ENCODE measurements at regions not wholly inside any gene's neighbourhood (a gene's known extent, or its start where the extent isn't known, plus 50 kb on each side); places are given as distances from the start of the nearest gene placed in this dataset.
"Not testable (repeated sequence)": the region's sequence is repeated elsewhere in the genome, so short reads cannot be mapped to it uniquely, and the experiment has no call there.

DNA sequence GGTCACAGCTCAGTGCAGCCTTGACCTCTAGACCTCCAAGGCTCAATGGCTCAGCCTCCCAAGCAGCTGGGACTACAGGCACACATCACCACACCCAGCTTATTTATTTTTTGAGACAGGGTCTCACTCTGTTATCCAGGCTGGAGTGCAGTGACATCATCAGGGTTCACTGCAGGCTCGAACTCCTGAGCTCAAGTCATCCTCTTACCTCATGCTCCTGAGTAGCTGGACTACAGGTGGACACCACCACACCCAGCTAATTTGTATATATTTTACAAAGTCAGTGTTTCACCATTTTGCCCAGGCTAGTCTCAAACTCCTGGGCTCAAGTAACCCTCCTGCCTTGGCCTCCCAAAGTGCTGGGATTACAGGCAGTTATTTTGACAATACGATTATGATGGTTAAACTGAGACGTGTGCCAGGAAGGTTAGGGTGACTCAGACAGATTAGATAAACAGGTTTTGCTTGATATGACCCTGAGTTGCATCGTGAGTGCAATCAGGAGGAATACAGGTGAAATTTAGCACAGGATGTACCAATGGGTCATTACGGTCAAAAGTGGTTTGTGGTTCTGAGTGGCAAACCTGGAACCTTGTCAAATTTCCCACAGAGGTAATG is 116.9 kb downstream of the PPIAL4G start:
- H3K4me3 ChIP-seq (ENCODE audit: low read depth in 1 of 2, low read length in 2 of 2); H3K27me3 ChIP-seq (ENCODE audit: control insufficient read depth in 1 of 2, insufficient read depth in 2 of 2, low read length in 2 of 2); H3K9me3 ChIP-seq (ENCODE audit: low read length); H3K27ac ChIP-seq (ENCODE audit: low read depth, low read length); H3K4me1 ChIP-seq (ENCODE audit: insufficient read depth, low read length); H3K9ac ChIP-seq (ENCODE audit: low read length); H3K36me3 ChIP-seq (ENCODE audit: insufficient read depth, low read length): not testable (repeated sequence)

DNA sequence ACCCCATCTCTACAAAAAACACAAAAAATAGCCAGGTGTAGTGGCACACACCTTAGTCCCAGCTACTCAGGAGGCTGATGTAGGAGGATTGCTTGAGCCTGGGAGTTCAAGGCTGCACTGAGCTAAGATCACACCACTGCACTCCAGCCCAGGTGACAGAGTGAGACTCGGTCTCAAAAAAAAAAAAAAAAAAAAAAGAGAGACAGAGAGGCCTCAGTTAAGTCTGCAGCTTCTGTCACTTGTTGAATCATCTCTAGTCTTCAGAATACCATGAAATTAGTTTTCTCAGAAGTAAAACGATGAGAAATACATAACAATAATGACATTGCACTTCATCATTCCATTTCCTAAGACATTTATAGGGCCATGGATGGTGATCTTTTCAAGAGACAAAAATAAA is 118.0 kb downstream of the PPIAL4G start:
- not testable (repeated sequence) for H3K9ac ChIP-seq (ENCODE audit: low read length); H3K4me1 ChIP-seq (ENCODE audit: insufficient read depth, low read length); H3K27me3 ChIP-seq (ENCODE audit: control insufficient read depth in 1 of 2, insufficient read depth in 2 of 2, low read length in 2 of 2); H3K27ac ChIP-seq (ENCODE audit: low read depth, low read length); H3K36me3 ChIP-seq (ENCODE audit: insufficient read depth, low read length); H3K9me3 ChIP-seq (ENCODE audit: low read length); H3K4me3 ChIP-seq (ENCODE audit: low read depth in 1 of 2, low read length in 2 of 2)

GRCh38 chr1:148363979-148364378 is 119.1 kb downstream of the PPIAL4G start:
- not testable (repeated sequence) for H3K4me1 ChIP-seq (ENCODE audit: insufficient read depth, low read length); H3K9ac ChIP-seq (ENCODE audit: low read length); H3K36me3 ChIP-seq (ENCODE audit: insufficient read depth, low read length); H3K27ac ChIP-seq (ENCODE audit: low read depth, low read length); H3K27me3 ChIP-seq (ENCODE audit: control insufficient read depth in 1 of 2, insufficient read depth in 2 of 2, low read length in 2 of 2); H3K4me3 ChIP-seq (ENCODE audit: low read depth in 1 of 2, low read length in 2 of 2); H3K9me3 ChIP-seq (ENCODE audit: low read length)

- Histone ChIP-seq H3K27ac (ENCODE audit: low read depth, low read length) (no peak overlapping the region), H3K9me3 (ENCODE audit: low read length) (no peaks in the 10 kb centered on the region), H3K27me3 (ENCODE audit: control insufficient read depth in 1 of 2, insufficient read depth in 2 of 2, low read length in 2 of 2) (peaks cover 0 to 6% of the 10 kb centered on the region in 2 donors), H3K4me1 (ENCODE audit: insufficient read depth, low read length) (no peaks in the 10 kb centered on the region), H3K9ac (ENCODE audit: low read length) (no peak overlapping the region), H3K4me3 (ENCODE audit: low read depth in 1 of 2, low read length in 2 of 2) (no peak overlapping the region), H3K36me3 (ENCODE audit: insufficient read depth, low read length) (no peaks in the 10 kb centered on the region)
Observed at GRCh38 chr1:148363439-148363810, 119.7 kb downstream of the PPIAL4G start.

GRCh38 chr1:148362626-148363438 is 120.3 kb downstream of the PPIAL4G start:
- H3K9me3 ChIP-seq (ENCODE audit: low read length), result no peaks in the 10 kb centered on the region
- no peaks in the 10 kb centered on the region for H3K4me1 ChIP-seq (ENCODE audit: insufficient read depth, low read length)
- H3K36me3 ChIP-seq (ENCODE audit: insufficient read depth, low read length), result no peaks in the 10 kb centered on the region
- peaks cover 0 to 6% of the 10 kb centered on the region in 2 donors for H3K27me3 ChIP-seq (ENCODE audit: control insufficient read depth in 1 of 2, insufficient read depth in 2 of 2, low read length in 2 of 2)
- no peak overlapping the region for H3K9ac ChIP-seq (ENCODE audit: low read length)
- H3K4me3 ChIP-seq (ENCODE audit: low read depth in 1 of 2, low read length in 2 of 2), result no peak overlapping the region
- no peak overlapping the region for H3K27ac ChIP-seq (ENCODE audit: low read depth, low read length)

DNA sequence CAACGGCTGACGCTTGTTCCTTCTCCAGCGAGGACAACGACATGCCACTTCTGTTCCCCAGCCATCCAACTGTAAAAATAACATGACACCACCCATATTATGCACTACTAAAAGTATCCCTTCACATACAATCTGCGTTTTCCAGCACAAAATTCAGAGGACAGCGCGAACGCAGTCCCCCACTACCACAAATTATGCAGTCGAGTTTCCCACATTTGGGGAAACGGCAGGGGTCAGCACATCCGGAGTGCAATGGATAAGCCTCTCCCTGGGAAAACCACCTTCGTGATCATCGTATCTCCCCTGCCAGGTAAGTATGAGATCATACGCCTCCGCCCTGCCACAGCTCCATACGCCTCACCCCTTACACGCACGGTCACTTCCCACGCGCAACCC is 120.9 kb downstream of the PPIAL4G start:
- Histone ChIP-seq H3K27ac (ENCODE audit: low read depth, low read length) (no peak overlapping the region), H3K27me3 (ENCODE audit: control insufficient read depth in 1 of 2, insufficient read depth in 2 of 2, low read length in 2 of 2) (peaks cover 0 to 6% of the 10 kb centered on the region in 2 donors), H3K4me1 (ENCODE audit: insufficient read depth, low read length) (no peaks in the 10 kb centered on the region), H3K4me3 (ENCODE audit: low read depth in 1 of 2, low read length in 2 of 2) (no peak overlapping the region), H3K9me3 (ENCODE audit: low read length) (no peaks in the 10 kb centered on the region), H3K36me3 (ENCODE audit: insufficient read depth, low read length) (no peaks in the 10 kb centered on the region), H3K9ac (ENCODE audit: low read length) (no peak overlapping the region)

DNA sequence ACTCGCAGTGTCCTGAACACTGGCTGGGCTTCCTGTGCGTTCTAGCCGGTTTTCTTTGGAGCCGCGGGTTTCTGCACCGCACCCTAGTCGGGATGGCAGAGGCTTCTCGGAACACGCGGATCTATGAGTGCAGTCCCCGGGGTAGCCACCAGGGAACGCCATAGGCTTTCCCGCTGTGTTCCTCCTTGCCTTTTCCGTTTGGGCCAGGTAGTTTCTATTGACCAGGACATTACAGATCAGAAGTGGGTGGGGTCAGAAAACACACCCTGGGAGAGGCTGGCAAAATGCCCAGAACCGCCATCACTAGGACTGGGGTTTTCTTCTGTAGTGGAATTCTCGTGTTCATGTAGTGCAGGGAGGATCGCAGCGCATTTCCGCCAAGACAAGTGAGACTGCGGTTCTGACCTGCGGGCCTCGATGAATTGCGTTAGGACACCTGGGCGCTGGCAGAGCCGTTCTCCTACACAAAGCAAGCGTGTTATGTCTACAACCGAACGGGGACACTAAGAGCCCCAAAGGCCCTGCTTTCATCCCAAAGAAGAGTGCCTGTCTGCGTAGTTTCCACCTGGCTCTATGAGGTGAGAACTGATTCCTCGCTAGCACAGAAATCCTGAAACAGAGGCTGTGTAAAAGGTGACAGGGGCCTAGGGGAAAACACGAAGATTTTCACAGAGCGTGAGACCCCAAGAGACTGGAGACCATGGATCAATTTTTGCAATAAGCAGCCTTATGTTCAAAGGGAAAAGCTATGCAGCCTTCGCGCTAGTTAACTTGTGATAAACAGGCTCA is 121.5 kb downstream of the PPIAL4G start:
- H3K9me3 ChIP-seq (ENCODE audit: low read length); H3K4me3 ChIP-seq (ENCODE audit: low read depth in 1 of 2, low read length in 2 of 2); H3K9ac ChIP-seq (ENCODE audit: low read length); H3K27me3 ChIP-seq (ENCODE audit: control insufficient read depth in 1 of 2, insufficient read depth in 2 of 2, low read length in 2 of 2); H3K27ac ChIP-seq (ENCODE audit: low read depth, low read length); H3K4me1 ChIP-seq (ENCODE audit: insufficient read depth, low read length); H3K36me3 ChIP-seq (ENCODE audit: insufficient read depth, low read length): not testable (repeated sequence)

- no peak overlapping the region for H3K9ac ChIP-seq (ENCODE audit: low read length)
- no peak overlapping the region for H3K4me3 ChIP-seq (ENCODE audit: low read depth in 1 of 2, low read length in 2 of 2)
- no peaks in the 10 kb centered on the region for H3K36me3 ChIP-seq (ENCODE audit: insufficient read depth, low read length)
- no peaks in the 10 kb centered on the region for H3K4me1 ChIP-seq (ENCODE audit: insufficient read depth, low read length)
- H3K9me3 ChIP-seq (ENCODE audit: low read length), result no peaks in the 10 kb centered on the region
- H3K27ac ChIP-seq (ENCODE audit: low read depth, low read length), result no peak overlapping the region
- peaks cover 21 to 42% of the 10 kb centered on the region in 2 donors for H3K27me3 ChIP-seq (ENCODE audit: control insufficient read depth in 1 of 2, insufficient read depth in 2 of 2, low read length in 2 of 2)
Observed at GRCh38 chr1:148357037-148357436, 126.1 kb downstream of the PPIAL4G start.

DNA sequence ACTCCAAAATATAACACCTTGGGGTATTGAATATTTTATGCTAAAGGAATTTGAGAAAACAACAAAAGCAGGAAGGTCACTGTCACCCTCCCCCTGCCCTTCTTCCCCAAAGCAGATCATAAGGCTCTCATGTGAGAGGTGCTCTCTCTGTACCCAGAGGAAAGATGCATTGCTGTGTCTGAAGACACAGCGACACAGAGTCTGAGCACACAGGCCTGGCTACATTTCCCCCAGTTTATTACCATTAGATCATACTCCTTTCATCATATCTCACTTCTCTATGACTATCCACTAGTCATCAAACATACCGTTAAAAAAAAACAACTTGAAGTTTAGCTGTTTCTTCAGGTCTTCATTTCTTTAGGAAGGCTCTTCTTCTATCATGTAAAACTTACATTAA is 127.1 kb downstream of the PPIAL4G start:
- Histone ChIP-seq H3K36me3 (ENCODE audit: insufficient read depth, low read length) (no peaks in the 10 kb centered on the region), H3K4me3 (ENCODE audit: low read depth in 1 of 2, low read length in 2 of 2) (no peak overlapping the region), H3K27ac (ENCODE audit: low read depth, low read length) (no peak overlapping the region), H3K4me1 (ENCODE audit: insufficient read depth, low read length) (no peaks in the 10 kb centered on the region), H3K27me3 (ENCODE audit: control insufficient read depth in 1 of 2, insufficient read depth in 2 of 2, low read length in 2 of 2) (peaks cover 25 to 45% of the 10 kb centered on the region in 2 donors), H3K9ac (ENCODE audit: low read length) (no peak overlapping the region), H3K9me3 (ENCODE audit: low read length) (no peaks in the 10 kb centered on the region)

DNA sequence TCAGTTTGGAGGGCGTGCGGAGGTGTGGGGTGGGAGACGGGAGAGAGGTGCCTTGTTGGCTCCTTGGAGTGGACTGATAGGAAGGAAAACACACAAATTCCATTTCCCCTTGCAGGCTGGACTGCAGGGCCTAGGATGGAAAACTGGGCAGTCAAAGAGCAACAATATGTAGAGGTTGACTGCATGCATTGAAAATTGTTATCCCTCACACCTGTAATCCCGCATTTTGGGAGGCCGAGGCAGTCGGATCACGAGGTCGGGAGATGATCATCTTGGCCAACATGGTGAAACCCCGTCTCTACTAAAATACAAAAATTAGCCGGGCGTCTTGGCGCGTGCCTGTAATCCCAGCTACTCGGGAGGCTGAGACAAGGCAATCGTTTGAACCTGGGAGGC is 128.2 kb downstream of the PPIAL4G start:
- no peaks in the 10 kb centered on the region for H3K36me3 ChIP-seq (ENCODE audit: insufficient read depth, low read length)
- H3K27ac ChIP-seq (ENCODE audit: low read depth, low read length), result no peak overlapping the region
- no peak overlapping the region for H3K9ac ChIP-seq (ENCODE audit: low read length)
- H3K27me3 ChIP-seq (ENCODE audit: control insufficient read depth in 1 of 2, insufficient read depth in 2 of 2, low read length in 2 of 2), result peaks cover 29 to 51% of the 10 kb centered on the region in 2 donors
- H3K4me3 ChIP-seq (ENCODE audit: low read depth in 1 of 2, low read length in 2 of 2), result no peak overlapping the region
- H3K9me3 ChIP-seq (ENCODE audit: low read length), result no peaks in the 10 kb centered on the region
- no peaks in the 10 kb centered on the region for H3K4me1 ChIP-seq (ENCODE audit: insufficient read depth, low read length)

GRCh38 chr1:148354284-148354912 is 128.7 kb downstream of the PPIAL4G start:
- Histone ChIP-seq H3K9ac (ENCODE audit: low read length) (no peak overlapping the region), H3K36me3 (ENCODE audit: insufficient read depth, low read length) (no peaks in the 10 kb centered on the region), H3K4me3 (ENCODE audit: low read depth in 1 of 2, low read length in 2 of 2) (no peak overlapping the region), H3K4me1 (ENCODE audit: insufficient read depth, low read length) (no peaks in the 10 kb centered on the region), H3K27me3 (ENCODE audit: control insufficient read depth in 1 of 2, insufficient read depth in 2 of 2, low read length in 2 of 2) (peaks cover 29 to 51% of the 10 kb centered on the region in 2 donors), H3K9me3 (ENCODE audit: low read length) (no peaks in the 10 kb centered on the region), H3K27ac (ENCODE audit: low read depth, low read length) (no peak overlapping the region)
